ENCODE measurements at regions not wholly inside any gene's neighbourhood (a gene's known extent, or its start where the extent isn't known, plus 50 kb on each side); places are given as distances from the start of the nearest gene placed in this dataset.

DNA sequence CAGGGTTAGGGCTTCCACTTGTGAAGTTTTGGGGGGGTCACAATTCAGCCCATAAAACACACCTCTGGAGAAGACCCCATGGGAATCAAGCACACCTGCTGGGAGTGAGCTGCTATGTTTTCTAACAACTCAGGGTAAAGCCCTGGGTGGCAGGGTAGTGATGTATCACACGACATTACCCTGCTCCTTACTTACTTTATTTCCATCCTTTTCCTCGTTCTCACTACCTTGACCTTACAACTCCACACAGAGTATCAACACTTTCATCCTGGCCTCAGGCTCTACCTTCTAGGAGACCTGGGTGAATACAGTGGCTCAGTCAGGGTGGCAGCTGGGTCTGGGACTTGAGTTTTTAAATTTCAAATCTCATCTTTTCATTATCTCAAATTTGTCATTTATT, 290.3 kb downstream of the CYRIA start:
- H3K4me3 ChIP-seq = no peak overlapping the region
- no peak for DNase-seq
- H3K27me3 ChIP-seq = no peaks in the 10 kb centered on the region
- H3K36me3 ChIP-seq = no peaks in the 10 kb centered on the region
- no peaks in the 10 kb centered on the region for H3K4me1 ChIP-seq
- no peak for TF ChIP-seq POLR2A (IDR thresholded peaks at IDR 0.05)
- TF ChIP-seq, protein P1, sequence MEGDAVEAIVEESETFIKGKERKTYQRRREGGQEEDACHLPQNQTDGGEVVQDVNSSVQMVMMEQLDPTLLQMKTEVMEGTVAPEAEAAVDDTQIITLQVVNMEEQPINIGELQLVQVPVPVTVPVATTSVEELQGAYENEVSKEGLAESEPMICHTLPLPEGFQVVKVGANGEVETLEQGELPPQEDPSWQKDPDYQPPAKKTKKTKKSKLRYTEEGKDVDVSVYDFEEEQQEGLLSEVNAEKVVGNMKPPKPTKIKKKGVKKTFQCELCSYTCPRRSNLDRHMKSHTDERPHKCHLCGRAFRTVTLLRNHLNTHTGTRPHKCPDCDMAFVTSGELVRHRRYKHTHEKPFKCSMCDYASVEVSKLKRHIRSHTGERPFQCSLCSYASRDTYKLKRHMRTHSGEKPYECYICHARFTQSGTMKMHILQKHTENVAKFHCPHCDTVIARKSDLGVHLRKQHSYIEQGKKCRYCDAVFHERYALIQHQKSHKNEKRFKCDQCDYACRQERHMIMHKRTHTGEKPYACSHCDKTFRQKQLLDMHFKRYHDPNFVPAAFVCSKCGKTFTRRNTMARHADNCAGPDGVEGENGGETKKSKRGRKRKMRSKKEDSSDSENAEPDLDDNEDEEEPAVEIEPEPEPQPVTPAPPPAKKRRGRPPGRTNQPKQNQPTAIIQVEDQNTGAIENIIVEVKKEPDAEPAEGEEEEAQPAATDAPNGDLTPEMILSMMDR (IDR thresholded peaks at IDR 0.05) = no peak
- WGBS, 2 donors = 79 to 80% methylated on average over 2 of the region's 2 CpGs
- H3K27ac ChIP-seq = no peak overlapping the region
- H3K9me3 ChIP-seq = no peaks in the 10 kb centered on the region
- intact Hi-C loops (cut with DNase I) = no loop called here

DNA sequence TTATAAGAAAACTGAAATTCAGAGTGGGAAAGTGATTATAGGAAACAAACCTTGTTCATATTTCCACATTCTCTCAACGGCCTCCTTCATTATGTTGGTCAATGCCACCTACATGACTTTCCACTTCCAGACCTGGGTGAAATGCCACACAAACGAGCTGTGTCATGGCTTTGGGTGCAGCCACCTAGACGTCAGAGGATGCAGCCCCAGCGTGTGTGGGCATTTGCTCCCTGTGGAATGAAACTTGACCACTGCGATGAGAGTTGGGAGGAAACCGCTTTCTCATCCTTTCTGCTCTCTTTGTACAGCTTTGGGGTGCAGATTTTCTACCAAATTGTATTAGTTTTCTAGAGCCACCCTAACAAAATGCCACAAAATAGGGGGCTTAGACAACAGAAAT, 291.0 kb downstream of the CYRIA start:
- intact Hi-C loops (cut with DNase I) = no loop called here
- no peak overlapping the region for H3K4me3 ChIP-seq
- H3K4me1 ChIP-seq = no peaks in the 10 kb centered on the region
- no peaks in the 10 kb centered on the region for H3K27me3 ChIP-seq
- no peaks in the 10 kb centered on the region for H3K36me3 ChIP-seq
- DNase-seq = no peak
- WGBS, 2 donors = 73 to 86% methylated on average over 5 to 6 of the region's 6 CpGs
- no peak for TF ChIP-seq POLR2A (IDR thresholded peaks at IDR 0.05)
- TF ChIP-seq, protein P1 (IDR thresholded peaks at IDR 0.05) = no peak
- H3K9me3 ChIP-seq = no peaks in the 10 kb centered on the region
- H3K27ac ChIP-seq = no peak overlapping the region

DNA sequence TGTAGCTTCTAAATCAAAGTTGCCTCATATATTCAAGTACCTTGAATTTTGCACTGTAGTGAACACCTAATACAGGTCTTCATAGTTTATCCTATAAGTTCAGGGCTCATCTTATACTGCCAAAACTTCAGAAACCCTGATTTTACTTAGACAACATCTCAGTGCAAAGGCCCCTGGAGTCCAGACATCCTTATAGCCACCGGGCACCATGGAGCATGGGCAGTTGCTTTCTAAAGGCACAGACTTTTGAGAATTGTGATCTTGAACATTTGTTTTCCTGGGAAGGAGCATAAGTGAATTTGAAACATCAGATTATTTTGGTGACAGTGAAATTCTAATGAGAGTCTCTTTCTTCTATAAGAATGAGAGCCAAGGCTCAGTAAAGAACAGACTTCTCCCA, 292.3 kb downstream of the CYRIA start:
- Histone ChIP-seq H3K27me3 (no peaks in the 10 kb centered on the region), H3K4me1 (no peaks in the 10 kb centered on the region), H3K9me3 (no peaks in the 10 kb centered on the region), H3K4me3 (no peak overlapping the region), H3K36me3 (no peaks in the 10 kb centered on the region), H3K27ac (no peak overlapping the region)
- DNase-seq = no peak
- intact Hi-C loops (cut with DNase I) = no loop called here
- TF ChIP-seq, protein P1 (IDR thresholded peaks at IDR 0.05) = no peak
- TF ChIP-seq POLR2A (IDR thresholded peaks at IDR 0.05) = no peak
- WGBS, 2 donors = 90 to 100% methylated on average over 1 of the region's 1 CpG

DNA sequence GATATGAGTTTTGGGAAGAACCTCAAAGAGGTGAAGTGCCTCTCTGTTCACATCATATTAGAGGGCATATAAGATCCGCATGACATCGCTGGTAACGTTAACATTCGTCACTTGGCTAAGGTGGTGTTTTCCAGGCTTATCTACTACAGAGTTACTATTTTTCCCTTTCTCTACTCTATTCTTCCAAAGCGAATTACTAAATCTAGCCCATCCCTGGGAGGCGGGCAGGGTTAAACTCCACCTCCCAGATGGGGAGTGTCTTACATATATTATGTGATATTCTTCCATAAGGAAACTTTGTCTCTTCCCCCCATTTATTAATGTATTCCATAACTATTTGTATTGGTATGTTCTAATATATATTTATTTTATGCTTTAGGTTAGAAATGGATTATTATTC, 293.9 kb downstream of the CYRIA start:
- no peak for DNase-seq
- no peaks in the 10 kb centered on the region for H3K36me3 ChIP-seq
- WGBS, 2 donors = 93 to 98% methylated on average over 6 of the region's 6 CpGs
- intact Hi-C loops (cut with DNase I) = no loop called here
- no peak overlapping the region for H3K27ac ChIP-seq
- no peak for TF ChIP-seq POLR2A (IDR thresholded peaks at IDR 0.05)
- TF ChIP-seq, protein P1 (IDR thresholded peaks at IDR 0.05) = no peak
- no peaks in the 10 kb centered on the region for H3K4me1 ChIP-seq
- no peak overlapping the region for H3K4me3 ChIP-seq
- H3K9me3 ChIP-seq = no peaks in the 10 kb centered on the region
- no peaks in the 10 kb centered on the region for H3K27me3 ChIP-seq

DNA sequence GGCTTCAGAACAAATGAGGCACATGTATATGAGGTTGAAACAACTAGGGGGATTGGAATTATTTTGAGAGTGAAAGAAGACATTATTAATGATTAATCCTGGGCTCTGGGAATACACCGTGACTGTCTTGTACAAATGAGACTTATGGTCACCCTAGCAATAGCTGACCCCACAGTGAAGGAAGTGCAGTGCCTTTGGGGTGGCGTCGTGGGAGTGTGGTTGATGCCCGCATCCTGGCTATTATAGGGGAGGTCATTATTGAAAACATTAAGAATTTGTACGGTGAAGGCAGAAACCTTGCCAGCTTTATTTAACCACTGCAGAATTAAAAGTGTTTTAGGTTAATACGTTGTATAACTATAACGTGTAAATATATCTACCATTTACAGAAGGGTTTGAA, 296.7 kb downstream of the CYRIA start:
- H3K27ac ChIP-seq = no peak overlapping the region
- intact Hi-C loops (cut with DNase I) = no loop called here
- no peaks in the 10 kb centered on the region for H3K36me3 ChIP-seq
- no peaks in the 10 kb centered on the region for H3K27me3 ChIP-seq
- WGBS, 2 donors = 84 to 93% methylated on average over 7 of the region's 7 CpGs
- no peak for TF ChIP-seq POLR2A (IDR thresholded peaks at IDR 0.05)
- TF ChIP-seq, protein P1 (IDR thresholded peaks at IDR 0.05) = no peak
- no peak for DNase-seq
- H3K9me3 ChIP-seq = no peaks in the 10 kb centered on the region
- H3K4me1 ChIP-seq = no peaks in the 10 kb centered on the region
- no peak overlapping the region for H3K4me3 ChIP-seq
